HG03175 (cell line): ENCODE measurements at regions not wholly inside any gene's neighbourhood (a gene's known extent, or its start where the extent isn't known, plus 50 kb on each side); places are given as distances from the start of the nearest gene placed in this dataset.

ENCODE experiments used
- ATAC-seq: cut with Tn5 transposase; IDR thresholded peaks from one replicate; pipeline ENCODE4 v1.9.1; 2021; ENCODE audit warnings: mild to moderate bottlenecking, moderate library complexity; ENCODE audit not compliant: unreplicated experiment

DNA sequence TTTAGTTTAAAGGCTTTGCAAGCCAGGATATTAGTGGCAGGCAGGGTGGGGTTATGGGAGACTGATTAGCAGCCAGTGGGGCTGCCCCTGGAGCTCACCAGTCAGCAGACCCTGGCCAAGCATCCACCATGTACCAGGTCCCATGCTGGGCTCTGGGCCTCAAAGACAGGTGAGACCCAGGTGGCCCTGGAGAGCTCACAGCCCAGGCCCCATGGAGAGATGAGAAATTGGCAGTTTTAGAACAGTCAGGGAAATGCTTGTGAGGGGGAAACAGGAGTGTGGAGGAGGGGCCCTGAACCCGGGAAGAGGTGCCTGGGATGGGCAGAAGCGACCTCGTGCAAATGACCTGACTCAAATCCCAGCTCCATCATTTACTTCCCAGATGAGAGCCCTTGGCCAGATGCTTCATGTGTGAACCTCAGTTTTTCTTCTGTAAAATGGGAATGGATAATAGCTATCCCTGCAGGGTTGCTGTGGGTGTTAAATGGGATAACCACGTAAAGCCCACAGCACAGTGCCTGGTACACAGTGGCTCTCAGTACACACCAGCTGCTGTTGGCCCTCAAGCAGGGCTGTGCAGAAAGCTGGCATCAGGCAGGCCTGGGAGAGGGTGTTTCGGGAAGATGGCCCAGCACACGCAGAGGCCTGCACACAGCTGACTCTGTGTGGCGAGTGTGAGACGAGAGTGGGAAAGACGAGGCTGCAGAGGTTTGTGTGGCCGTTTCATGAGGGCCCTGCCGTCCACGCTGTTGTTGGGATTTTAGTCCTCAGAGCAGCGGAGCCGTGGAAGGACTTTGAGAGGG, 518.5 kb downstream of the PTPRU start:
- ATAC-seq, result no peak

DNA sequence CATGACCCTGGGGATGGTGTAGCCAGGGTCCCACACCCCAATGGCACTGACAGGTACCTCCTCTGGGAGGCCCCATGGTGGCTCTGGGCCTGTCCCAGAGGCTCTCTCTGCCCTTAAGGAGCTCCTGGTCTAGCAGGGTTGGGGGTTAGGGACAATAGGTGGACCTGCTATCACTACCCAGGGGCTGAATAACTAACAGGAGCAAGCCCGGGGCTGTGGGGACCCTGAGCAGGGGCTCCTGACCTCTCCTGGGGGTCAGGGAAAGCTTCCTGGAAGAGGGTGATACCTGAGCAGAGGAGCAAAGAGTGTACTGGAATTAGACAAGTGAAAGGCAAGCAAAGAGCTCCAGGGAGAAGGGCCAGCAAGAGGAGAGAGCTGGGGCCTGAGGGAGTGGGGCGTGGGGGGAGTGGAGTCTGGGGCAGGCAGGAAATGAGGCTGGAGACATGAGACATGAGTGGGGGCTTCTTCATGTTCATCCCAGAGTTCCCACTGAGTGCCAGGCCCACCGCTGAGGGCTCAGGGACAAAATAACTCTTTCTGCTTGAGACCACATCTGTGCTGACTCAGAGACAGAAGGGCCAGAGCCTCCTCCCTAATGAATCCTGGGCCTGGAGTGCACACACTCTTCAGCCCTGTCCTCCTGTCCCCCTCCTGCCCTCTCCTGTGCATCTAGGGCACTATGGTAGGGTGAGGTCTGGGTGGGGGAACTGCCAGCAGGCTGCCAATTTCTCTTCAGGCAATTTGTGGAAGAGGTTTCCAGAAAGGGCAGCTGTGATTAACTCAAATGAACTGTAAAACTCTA, 517.6 kb downstream of the PTPRU start:
- ATAC-seq, result no peak

DNA sequence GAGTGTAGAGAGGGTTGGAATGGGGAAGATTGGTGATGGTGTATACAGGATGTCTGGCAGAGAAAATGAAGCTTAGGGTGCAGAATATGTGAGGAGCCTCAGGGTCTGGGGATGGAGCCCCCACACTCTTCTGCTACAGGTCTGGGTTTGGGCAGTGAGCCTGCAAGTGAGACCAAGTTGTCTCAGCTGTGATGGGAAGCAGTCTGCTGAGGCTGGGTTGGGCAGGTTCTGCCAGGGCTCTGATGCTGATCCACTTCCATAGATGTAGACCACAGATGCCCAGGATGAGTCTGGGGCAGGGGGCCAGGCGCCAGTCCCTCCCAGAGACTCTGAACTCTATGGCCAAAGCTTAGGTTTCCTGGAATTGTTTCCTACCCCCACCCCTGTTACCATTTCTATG, 516.9 kb downstream of the PTPRU start:
- no peak for ATAC-seq

DNA sequence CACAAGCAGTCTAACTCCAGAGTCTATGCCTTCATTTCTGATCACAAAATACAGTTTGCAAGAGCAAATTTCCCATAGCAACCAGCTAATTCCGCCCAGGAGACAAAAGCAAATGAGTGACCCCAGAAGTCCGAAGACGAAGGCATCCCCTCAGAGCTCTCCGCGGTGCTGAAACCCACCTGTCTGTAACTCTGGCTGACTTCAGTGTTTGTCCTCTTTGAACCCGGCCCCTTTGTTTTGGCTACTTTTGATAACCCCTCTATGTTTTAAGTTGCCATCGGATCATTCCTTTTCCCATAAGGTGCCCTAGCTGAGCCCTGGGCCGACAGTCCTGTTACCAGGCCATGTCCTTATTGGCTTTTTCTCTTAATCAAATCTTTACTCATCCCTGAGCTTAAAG, 515.8 kb downstream of the PTPRU start:
- ATAC-seq, result no peak

DNA sequence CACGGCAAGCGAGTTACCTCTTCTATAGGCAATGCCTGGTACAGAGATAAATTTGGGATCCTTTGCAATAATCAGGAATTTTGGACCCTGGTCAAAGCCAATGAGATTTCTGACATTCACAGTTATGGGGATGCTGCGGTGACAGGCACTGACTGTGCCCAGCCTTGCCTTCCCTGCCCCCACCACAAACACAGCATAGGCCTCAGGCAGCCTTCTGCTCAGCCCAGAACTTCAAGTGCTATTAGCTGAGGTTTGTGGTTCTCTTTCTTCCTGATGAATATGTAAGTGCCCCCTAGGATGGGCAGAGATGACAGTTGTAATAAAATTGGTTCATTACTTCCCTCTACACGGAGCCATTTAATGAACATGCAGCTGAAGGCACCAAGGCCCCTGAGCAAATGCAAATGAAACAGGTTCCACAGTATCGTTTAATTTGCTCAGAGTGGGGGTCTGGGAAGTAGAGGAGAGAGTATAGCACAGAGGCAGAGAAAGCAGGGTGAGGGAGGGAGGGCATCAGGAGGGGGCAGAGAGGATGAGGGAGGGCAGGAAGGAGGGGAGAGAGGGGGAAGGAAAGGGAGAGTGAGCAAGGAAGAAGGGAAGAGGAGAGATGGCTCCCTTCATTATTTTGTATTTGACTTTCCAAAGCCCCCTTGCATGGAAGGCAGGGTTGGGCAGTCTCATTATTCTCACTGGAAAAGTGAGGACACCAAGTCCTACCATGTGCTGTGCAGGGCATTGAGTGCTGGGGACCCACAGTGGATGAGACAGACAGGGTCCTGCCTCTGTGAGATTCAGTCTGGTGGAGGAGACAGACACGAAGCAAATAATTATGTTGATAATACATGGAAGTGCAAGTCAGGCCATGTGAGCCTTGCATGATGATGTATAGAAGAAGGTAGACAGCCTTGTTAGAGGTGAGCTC, 513.0 kb downstream of the PTPRU start:
- no peak for ATAC-seq

DNA sequence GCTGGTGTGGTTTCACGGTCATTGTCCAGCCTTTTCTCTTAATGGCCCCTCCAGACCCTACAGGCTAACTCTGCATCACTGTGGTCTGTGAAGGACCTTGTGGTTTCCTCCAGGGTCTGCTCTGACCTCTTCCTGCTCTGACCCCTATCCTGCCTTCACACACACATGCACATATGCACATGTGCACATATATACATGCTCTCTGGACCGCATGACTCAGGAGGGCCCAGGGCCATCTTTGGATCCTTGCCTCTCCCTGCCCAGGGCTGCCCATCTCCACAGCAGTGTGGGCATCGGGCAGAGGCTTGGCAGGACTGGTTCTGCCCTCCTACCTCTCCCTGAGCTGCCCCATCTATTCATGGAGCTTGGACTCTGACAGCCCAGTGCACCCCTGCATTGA, 510.9 kb downstream of the PTPRU start:
- no peak for ATAC-seq

DNA sequence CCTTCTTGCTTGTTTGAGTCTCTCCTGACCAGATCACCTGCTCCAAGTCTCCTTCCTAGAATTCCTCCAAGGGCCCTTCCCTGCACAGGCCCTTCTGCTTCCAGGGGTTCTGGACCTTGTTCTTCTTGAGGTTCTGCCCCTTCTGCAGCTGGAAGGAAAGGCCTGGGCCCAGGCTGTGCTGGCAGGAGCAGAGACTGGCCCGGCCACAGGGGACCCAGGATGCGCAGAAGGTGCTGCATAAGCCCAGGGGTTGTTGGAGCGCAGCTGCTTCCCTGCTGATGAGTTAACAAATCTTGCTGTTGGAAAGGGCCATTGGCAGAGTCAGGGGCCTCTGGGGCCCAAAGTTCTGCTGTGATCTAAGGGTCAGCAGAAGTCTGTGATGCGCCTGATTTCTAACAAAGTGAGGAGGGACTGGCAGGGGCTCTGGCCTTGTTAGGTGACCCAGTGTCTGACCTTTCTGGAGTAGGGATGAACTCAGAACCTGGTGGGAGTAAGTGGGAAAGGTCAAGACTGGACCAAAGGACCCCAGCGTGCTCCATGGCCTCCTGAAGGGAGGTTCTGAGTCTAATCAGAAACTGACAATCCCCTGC, 509.8 kb downstream of the PTPRU start:
- no peak for ATAC-seq

DNA sequence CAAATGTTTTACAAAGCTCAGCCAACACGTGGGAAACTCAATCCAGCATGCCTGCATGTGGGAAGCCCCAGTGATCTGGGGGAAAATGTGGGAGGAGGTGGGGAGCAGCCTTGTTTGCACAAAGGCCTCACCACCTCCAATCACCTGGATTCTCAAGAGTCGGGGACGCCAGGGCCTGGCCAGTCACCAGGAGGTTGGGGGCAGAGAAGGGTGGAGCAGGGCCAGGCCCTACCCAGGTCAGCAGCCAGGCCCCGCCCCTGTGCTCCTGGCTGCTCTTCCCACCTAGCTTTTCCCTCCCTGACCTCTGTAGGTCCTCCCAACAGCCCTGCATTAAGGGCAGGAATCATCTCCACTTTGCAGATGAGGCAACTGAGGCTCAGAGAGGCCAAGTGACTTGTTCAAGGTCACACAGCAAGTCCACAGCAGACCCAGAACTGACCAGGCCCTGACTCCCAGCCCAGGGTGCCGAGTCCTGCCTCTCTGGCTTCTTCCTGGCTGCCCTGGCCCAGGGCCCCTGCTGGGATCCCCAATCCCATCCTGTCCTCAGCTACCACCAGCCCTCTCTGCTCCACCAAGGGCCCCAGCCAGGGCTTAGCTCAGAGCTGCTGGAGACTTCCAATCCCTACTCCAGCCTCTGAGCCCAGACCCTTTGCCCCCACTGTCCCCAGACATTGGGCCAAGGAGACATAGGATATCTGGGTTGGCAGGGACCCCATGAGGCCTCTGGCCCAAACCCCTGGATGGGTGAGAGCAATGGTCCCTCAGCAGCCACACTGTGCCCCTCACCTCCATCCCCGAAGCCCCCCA, 508.6 kb downstream of the PTPRU start:
- no peak for ATAC-seq

DNA sequence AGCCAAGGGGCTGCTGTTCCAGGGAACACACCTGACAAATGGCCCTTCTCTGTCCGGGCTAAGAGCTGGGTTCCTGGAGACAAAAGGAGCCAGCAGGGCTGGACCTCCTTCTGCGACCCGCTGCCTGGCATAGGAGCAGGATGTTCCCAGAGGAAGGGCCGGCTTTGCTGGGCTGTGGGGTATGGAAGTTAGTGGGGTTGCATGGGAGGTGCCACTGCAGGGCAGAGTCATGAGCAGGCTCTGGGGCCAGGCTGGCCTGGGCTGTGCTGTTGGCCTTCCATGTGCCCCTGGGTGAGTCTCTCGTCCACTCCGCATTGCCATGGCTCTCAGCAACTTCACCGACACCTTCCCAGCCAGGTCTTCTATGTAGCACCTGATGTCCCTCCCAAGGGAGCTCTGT, 507.6 kb downstream of the PTPRU start:
- ATAC-seq, result no peak

DNA sequence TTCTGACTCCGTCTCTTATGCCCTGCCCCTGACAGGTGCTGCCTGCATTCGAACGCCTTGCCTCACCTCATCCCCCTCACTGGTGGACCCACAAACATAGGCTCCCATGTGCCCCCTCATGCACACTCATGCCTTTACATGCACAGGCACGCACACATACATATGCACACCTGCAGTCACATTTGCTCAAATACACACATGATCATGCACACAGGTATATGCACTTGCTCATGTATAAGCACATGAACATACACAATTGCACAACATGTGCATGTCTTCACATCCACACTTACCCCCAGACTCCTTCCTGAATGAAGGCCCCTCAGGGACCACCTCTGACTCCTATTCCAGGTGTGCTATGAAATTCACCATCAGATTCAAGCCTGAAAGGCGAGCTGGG, 506.9 kb downstream of the PTPRU start:
- ATAC-seq, result no peak

DNA sequence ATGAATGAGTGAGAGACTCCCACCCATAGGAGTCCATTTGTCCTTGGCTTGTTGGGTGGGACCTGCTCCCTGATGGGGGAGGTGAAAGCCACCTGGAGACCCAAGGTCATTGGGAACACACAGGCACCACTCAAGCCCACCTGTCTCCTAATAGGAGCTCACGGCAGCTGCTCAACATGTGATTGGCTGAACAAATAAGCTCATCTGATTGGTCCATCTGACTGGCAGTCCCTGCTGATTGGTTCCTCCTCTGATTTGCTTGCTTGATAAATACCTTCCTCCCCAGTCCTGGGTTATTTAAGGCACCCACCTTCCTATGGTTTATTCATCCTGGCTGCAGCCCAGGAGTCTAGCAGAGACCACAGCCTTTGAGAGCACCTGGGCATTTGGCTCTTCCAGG, 502.9 kb downstream of the PTPRU start:
- no peak for ATAC-seq

DNA sequence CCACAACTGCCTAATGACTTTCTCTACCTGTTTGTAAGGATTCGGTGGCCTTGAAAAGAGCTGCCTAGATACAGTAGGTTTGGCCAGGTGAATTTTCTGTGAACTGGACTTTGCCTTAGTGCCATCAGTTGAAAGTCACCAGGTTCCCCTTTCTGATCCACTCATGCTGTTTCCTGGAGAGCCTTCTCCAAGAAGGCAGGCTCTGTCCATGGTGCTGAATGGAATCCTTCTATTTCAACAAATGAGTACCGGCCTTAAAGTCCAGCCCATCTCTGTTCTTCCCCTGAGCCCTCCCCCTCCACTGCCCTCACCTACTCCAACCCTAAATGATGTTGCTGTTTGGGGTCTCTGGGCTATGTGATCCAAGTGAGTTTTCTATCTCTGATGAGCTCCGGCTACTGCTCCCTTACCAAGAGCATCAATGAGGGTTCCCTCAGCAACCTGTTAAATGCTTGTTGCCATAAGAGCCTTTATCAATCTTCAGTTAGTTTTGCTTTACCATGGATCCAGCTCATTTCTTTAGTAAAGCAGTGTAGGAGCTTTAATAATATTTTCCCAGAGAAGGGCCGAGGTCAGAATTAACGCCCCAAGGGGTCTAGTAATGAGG, 500.4 kb downstream of the PTPRU start:
- ATAC-seq, result no peak

DNA sequence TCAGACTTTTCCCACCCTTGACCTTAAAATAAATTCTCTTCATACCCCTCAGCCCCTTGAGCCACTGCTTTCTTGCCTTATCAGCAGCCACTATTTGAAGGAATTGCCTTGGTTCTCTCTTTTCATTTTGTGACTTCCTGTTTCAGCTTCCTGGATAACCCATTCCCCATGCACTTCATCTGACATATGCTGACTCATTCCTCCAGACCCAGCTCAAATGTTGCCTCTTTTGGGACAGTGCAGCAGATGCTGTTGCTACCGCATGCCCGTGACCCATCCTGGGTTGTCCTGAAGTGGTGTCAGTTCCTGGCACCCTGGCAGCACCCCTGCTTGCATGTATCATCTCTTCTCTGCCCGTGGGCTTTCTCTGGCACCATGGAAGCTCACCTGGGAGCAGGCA, 496.1 kb downstream of the PTPRU start:
- ATAC-seq, result no peak

DNA sequence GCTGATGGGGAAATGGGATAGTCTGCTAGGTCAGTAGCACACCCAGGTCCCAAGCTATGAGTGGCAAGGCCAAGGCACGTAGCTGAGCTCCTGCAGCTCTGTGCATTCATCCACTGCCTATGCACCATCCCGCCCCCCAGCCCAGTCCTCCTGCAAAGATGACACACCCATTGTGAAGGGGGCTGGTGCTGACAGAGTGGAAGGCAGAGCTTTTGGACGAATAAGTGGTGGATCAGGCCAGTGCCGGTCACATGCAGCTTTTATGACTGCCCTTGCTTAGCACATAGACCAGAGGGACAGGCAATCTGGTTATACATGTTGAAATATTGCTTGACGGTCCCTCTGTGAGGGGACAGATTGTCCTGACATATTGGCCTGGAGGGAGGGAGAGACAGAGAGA, 494.3 kb downstream of the PTPRU start:
- no peak for ATAC-seq

DNA sequence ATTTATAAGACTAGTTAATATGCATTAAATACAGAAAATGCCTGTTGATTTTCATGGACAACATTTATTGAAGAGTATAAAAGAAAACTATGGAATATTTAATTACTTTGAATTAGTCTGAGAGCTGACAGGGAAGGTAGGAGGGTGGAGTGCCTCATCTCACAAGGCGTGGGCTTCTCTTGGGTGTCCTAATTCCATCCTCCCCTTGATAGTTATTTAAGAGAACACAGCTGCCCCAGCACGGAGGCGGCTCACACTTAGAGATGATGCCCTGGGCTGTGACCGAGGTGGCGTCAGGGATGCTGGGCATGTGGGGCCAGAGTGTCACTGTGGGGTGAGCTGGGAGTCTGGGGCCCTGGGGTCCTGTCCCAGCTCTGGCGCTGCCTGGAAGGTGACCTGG, 493.0 kb downstream of the PTPRU start:
- no peak for ATAC-seq

DNA sequence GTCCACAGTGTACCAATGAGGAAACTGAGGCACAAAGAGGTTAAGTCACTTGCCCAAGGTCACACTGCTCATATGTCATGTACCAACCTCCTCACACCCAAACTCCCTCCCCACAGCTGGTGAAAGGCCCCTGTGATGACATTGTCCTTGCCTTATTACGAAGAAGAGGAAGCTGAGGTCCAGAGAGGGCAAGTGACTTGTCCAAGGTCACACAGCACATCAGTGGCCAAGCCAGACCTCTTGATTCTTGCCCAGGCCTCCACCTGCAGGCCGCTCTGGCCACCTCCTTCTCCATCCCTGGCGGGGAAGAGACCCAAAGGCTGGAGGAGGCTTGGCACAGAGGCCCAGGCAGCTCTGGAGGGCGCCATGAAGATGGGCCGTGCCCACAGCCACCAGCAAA, 492.4 kb downstream of the PTPRU start:
- no peak for ATAC-seq

DNA sequence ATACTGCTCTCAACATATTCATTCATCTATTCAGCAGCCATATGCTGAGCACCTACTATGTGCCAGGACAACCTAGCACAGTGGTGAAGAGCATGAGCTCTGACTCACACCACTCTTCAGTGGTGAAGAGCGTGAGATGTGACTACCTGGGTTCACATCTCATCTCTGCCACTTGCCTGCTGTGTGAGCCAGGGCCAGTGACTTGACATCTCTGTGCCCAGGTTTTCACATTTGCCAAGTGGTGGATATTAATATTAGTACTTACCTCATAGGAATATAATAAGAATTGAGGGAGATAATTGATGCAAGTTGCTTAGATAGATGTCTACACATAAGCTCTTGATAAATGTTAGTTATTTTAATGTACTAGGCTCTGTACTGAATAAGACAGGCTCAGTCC, 488.9 kb downstream of the PTPRU start:
- ATAC-seq, result no peak

DNA sequence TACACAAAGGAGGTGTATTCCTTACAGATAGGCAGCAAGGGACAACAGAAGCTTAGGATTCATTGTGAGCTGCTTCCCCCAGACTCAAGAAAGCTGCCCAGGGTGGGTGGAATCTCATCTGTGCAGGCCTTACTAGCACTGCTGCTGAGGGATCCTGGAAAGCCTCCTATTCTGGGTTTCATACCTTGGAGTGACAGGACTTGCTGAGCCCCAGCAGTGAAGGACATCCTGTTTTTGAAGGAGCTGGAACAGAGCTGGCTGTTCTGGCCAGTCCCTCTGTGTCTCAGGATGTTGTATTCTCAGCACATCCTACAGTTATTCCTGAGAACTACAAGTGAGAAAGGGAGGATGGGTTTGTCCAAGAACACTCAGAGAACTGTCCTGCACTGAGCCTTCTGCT, 486.3 kb downstream of the PTPRU start:
- no peak for ATAC-seq

DNA sequence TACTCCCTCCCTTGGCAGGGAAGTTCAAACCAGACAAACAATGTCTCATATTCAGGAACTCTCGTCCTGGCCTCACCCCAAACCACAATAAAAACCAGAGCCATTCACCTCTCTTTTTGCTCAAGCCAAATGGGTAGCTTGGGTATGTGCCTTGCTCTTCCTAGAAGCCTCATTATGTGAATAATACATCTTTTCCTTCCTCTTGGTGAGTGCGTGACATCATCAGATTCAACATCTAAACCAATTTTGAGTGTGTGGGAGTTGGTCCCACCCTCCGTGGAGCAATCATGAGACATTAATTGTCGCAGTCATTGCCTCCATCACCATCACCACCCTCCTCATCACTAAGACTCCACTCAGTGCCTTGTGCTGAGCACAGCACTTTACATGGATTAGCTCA, 482.9 kb downstream of the PTPRU start:
- no peak for ATAC-seq

DNA sequence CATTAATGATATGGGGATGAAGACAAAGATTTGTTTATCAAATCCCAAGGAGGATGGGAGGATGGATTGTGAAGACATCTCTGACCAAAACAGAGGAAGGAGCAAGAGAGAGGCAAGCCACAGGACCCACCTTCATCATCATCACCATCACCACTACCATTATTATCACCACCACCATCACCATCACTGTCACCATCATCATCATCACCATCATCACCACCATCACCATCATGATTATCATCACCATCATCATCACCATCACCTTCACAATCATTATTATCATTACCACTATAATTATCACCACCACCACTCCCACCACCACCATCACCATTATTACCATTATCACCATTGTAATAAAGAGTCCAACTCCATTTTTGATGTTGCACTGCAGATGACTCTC, 482.5 kb downstream of the PTPRU start:
- no peak for ATAC-seq
